Parathyroid adenoma (tissue), 2 donors: ENCODE measurements at regions not wholly inside any gene's neighbourhood (a gene's known extent, or its start where the extent isn't known, plus 50 kb on each side); places are given as distances from the start of the nearest gene placed in this dataset.
"Not testable (repeated sequence)": the region's sequence is repeated elsewhere in the genome, so short reads cannot be mapped to it uniquely, and the experiment has no call there.

ENCODE experiments used
- H2AFZ ChIP-seq: fragments of 300-600 bp; sonication (generic); one replicate; pipeline ENCODE4 v1.7.0; 2017; ENCODE audit warnings: antibody characterized with exemption, mild to moderate bottlenecking
- H3K27ac ChIP-seq: fragments of 300-600 bp; sonication (generic); one replicate; pipeline ENCODE4 v1.7.0; 2017
- H3K27me3 ChIP-seq: fragments of 300-600 bp; sonication (generic); one replicate; pipeline ENCODE4 v1.7.0; 2017; ENCODE audit warnings: low read length; ENCODE audit not compliant: control insufficient read depth, insufficient read depth
- H3K36me3 ChIP-seq: fragments of 300-600 bp; sonication (generic); one replicate; pipeline ENCODE4 v1.7.0; 2017; ENCODE audit warnings: low read length; ENCODE audit not compliant: control insufficient read depth, insufficient read depth
- H3K4me1 ChIP-seq: fragments of 300-600 bp; sonication (generic); one replicate; pipeline ENCODE4 v1.7.0; 2017; ENCODE audit warnings: control low read depth
- H3K4me2 ChIP-seq: fragments of 300-600 bp; sonication (generic); one replicate; pipeline ENCODE4 v1.7.0; 2017; ENCODE audit warnings: low read length
- H3K4me3 ChIP-seq: fragments of 300-600 bp; sonication (generic); one replicate; pipeline ENCODE4 v1.7.0; 2017; ENCODE audit warnings: low read depth, low read length
- H3K79me2 ChIP-seq: fragments of 300-600 bp; sonication (generic); one replicate; pipeline ENCODE4 v1.7.0; 2017; ENCODE audit warnings: control low read depth
- H3K9ac ChIP-seq: fragments of 300-600 bp; sonication (generic); one replicate; pipeline ENCODE4 v1.7.0; 2017; ENCODE audit warnings: mild to moderate bottlenecking
- H3K9me3 ChIP-seq: fragments of 300-600 bp; sonication (generic); one replicate; pipeline ENCODE4 v1.7.0; 2017; ENCODE audit warnings: low read length; ENCODE audit not compliant: control insufficient read depth
- TF ChIP-seq, protein P1 (sequence below): fragments of 300-600 bp; sonication (generic); IDR thresholded peaks from one replicate; pipeline ENCODE4 v1.7.0; 2017; ENCODE audit warnings: antibody characterized with exemption, mild to moderate bottlenecking
- donor health status: primary hyperparathyroidism.

DNA sequence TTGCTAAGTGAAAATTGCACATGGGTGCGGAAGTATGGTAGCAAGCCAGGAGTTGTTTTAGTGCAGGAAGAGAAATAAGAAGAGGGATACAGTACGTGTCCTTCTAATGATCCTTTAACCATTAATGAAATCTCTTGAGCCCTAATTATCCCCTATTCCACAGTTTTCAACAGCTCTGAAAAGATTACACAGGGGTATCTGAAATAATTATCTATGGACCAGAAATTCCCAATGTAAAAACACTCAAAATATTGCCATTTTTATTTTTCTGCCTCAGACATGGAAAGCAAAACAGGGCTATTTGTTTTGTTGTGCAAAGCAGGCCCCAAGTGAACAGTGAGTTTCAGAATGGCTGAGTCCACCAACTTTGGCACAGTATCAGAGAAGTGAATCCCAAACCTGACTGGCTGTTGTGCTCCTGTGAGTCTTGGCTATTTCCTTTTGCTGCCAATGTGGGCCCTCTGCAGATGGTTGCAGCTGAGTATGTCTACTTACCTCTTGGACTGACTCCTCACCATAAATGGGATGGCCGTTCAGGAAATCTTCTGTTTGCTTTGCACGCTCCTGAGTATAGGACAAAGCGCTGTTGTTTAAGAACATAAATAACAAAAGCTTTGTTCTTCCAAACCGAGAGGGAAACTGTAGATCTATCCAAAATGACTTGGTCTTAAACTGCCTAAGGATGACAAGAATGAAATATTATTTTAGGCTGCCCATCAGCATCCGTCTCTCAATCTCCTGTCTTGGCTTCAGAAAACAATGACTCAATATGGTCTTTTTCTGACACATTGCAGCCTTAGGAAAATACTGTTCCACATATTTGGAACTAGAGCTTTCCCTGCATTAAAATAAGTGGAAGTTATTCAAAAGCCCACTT, 204.1 kb downstream of the DEPDC1B start:
- TF ChIP-seq, protein P1, sequence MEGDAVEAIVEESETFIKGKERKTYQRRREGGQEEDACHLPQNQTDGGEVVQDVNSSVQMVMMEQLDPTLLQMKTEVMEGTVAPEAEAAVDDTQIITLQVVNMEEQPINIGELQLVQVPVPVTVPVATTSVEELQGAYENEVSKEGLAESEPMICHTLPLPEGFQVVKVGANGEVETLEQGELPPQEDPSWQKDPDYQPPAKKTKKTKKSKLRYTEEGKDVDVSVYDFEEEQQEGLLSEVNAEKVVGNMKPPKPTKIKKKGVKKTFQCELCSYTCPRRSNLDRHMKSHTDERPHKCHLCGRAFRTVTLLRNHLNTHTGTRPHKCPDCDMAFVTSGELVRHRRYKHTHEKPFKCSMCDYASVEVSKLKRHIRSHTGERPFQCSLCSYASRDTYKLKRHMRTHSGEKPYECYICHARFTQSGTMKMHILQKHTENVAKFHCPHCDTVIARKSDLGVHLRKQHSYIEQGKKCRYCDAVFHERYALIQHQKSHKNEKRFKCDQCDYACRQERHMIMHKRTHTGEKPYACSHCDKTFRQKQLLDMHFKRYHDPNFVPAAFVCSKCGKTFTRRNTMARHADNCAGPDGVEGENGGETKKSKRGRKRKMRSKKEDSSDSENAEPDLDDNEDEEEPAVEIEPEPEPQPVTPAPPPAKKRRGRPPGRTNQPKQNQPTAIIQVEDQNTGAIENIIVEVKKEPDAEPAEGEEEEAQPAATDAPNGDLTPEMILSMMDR, result no peak
- no peak overlapping the region for H3K9ac ChIP-seq
- no peak overlapping the region for H3K27ac ChIP-seq
- no peak overlapping the region for H3K4me2 ChIP-seq
- H3K36me3 ChIP-seq, result no peaks in the 10 kb centered on the region
- no peaks in the 10 kb centered on the region for H3K9me3 ChIP-seq
- no peak overlapping the region for H2AFZ ChIP-seq
- no peaks in the 10 kb centered on the region for H3K4me1 ChIP-seq
- no peaks in the 10 kb centered on the region for H3K27me3 ChIP-seq
- no peaks in the 10 kb centered on the region for H3K79me2 ChIP-seq
- no peak overlapping the region for H3K4me3 ChIP-seq

DNA sequence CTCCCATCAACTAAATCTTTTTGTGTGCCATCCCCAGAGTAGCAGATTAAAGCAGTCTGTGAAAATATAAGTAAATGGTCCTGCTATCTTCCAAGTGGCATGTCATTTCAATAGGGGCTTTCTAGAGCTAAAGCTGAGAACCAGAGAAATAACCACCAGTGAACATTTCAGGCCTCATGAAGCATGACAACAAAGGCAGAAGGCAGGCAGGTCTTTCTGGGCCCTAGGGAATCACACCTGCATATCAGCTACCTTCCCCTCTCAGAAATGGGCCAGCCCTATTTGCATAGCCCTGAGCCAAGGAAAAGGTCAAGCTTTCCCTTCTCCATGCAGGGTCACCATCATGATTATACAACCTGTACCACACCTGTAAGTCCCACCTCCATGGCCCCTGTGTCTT, 205.3 kb downstream of the DEPDC1B start:
- Histone ChIP-seq H3K4me3 (no peak overlapping the region), H3K36me3 (no peaks in the 10 kb centered on the region), H3K4me1 (no peaks in the 10 kb centered on the region), H3K79me2 (no peaks in the 10 kb centered on the region), H3K27me3 (no peaks in the 10 kb centered on the region), H3K27ac (no peak overlapping the region), H2AFZ (no peak overlapping the region), H3K9me3 (no peaks in the 10 kb centered on the region), H3K9ac (no peak overlapping the region), H3K4me2 (no peak overlapping the region)
- TF ChIP-seq, protein P1, result no peak

DNA sequence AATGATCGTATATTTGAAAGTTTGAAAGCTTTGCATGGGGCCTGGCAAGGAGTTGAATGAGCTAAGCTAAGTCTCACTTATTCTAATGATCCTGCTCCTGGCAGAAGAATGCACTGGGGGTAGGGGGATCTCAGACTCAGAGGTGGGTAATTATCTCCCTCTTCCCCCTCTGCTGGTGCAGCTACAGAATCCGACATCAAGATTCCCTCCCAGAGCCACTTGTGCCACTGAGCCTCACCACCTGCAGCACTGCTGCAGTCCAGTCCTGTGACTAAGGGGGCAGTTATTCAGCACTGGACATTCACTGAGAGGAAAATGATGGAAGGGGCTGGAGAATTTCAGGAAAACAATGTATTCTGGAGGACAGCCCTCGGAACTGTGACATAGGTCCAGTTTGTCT, 205.8 kb downstream of the DEPDC1B start:
- H3K4me2 ChIP-seq, result no peak overlapping the region
- no peaks in the 10 kb centered on the region for H3K27me3 ChIP-seq
- H3K4me3 ChIP-seq, result no peak overlapping the region
- TF ChIP-seq, protein P1, result no peak
- no peaks in the 10 kb centered on the region for H3K9me3 ChIP-seq
- no peak overlapping the region for H3K27ac ChIP-seq
- H2AFZ ChIP-seq, result no peak overlapping the region
- no peaks in the 10 kb centered on the region for H3K36me3 ChIP-seq
- no peak overlapping the region for H3K9ac ChIP-seq
- H3K4me1 ChIP-seq, result no peaks in the 10 kb centered on the region
- H3K79me2 ChIP-seq, result no peaks in the 10 kb centered on the region

DNA sequence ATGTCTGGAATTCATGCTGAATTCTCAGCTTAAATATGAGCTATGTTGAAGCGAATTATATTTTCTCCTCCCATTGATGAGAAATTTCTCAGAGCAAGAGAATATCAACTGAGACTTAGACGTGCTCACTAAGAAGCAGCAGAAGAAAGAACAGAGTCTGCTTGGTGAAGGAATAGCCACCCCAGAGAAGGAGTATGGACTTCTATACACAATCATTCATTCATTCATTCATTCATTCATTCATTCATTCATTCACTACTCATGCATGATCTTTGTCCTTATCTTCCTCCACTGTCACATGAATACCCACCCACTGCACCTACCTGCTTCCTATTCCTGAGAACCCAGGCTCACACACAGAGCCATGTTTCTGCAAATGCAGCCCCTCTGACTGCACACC, 206.6 kb downstream of the DEPDC1B start:
- TF ChIP-seq, protein P1, result no peak
- Histone ChIP-seq H3K27me3 (no peaks in the 10 kb centered on the region), H2AFZ (no peak overlapping the region), H3K4me2 (no peak overlapping the region), H3K4me3 (no peak overlapping the region), H3K9ac (no peak overlapping the region), H3K4me1 (no peaks in the 10 kb centered on the region), H3K79me2 (no peaks in the 10 kb centered on the region), H3K9me3 (no peaks in the 10 kb centered on the region), H3K27ac (no peak overlapping the region), H3K36me3 (no peaks in the 10 kb centered on the region)

DNA sequence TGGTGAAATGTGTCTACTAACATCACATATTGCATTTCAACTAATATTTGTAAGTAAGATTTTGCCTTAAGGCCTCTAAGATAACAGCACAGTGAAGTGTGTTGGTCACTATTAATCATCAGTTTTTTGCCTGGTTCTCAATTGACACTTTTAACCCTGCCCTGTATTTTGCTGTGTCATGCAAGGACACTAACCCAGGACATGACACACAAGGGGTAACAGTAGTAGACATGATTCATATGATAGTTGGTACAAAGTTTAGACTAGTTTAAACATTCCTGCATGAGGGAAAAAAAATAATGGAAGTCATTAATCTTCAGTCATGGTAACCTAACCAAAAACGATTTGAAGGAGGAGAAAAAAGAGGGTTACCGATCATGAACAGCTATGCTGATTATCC, 207.0 kb downstream of the DEPDC1B start:
- Histone ChIP-seq H3K79me2 (no peaks in the 10 kb centered on the region), H3K4me3 (no peak overlapping the region), H3K4me1 (no peaks in the 10 kb centered on the region), H3K9ac (no peak overlapping the region), H3K27ac (no peak overlapping the region), H3K9me3 (no peaks in the 10 kb centered on the region), H3K36me3 (no peaks in the 10 kb centered on the region), H2AFZ (no peak overlapping the region), H3K4me2 (no peak overlapping the region), H3K27me3 (no peaks in the 10 kb centered on the region)
- TF ChIP-seq, protein P1, result no peak

DNA sequence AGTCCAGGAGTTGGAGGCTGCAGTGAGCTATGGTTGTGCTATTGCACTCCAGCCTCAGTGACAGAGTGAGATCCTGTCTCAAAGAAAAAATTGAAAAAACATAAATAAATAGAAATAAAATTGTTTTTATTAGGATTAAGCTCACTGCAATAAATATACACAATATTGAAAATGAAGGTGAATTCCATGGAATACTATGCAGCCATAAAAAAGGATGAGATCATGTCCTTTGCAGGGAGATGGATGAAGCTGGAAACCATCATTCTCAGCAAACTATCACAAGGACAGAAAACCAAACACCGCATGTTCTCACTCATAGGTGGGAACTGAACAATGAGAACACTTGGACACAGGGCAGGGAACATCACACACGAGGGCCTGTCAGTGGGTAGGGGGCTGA, 207.6 kb downstream of the DEPDC1B start:
- not testable (repeated sequence) for H3K4me3 ChIP-seq, H3K9me3 ChIP-seq, H3K4me2 ChIP-seq, H3K27ac ChIP-seq, H3K9ac ChIP-seq, H3K36me3 ChIP-seq, H2AFZ ChIP-seq, H3K4me1 ChIP-seq, H3K27me3 ChIP-seq, H3K79me2 ChIP-seq
